ENCODE measurements at regions not wholly inside any gene's neighbourhood (a gene's known extent, or its start where the extent isn't known, plus 50 kb on each side); places are given as distances from the start of the nearest gene placed in this dataset.

- TF ChIP-seq, protein P1, sequence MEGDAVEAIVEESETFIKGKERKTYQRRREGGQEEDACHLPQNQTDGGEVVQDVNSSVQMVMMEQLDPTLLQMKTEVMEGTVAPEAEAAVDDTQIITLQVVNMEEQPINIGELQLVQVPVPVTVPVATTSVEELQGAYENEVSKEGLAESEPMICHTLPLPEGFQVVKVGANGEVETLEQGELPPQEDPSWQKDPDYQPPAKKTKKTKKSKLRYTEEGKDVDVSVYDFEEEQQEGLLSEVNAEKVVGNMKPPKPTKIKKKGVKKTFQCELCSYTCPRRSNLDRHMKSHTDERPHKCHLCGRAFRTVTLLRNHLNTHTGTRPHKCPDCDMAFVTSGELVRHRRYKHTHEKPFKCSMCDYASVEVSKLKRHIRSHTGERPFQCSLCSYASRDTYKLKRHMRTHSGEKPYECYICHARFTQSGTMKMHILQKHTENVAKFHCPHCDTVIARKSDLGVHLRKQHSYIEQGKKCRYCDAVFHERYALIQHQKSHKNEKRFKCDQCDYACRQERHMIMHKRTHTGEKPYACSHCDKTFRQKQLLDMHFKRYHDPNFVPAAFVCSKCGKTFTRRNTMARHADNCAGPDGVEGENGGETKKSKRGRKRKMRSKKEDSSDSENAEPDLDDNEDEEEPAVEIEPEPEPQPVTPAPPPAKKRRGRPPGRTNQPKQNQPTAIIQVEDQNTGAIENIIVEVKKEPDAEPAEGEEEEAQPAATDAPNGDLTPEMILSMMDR (IDR thresholded peaks at IDR 0.05; ENCODE audit: poor library complexity, severe bottlenecking): no peak
- no peak for TF ChIP-seq POLR2AphosphoS5 (IDR thresholded peaks at IDR 0.05)
- TF ChIP-seq RAD21 (conservative IDR thresholded peaks at IDR 0.05): no peak
These were observed 67.0 kb upstream of the CAND1 start for GRCh38 chr12:67202011-67202677.
